Stimulated activated CD4-positive, alpha-beta T cell treated with anti-CD3 and anti-CD28 coated beads, Interleukin-1b, Interleukin-23, amount 100 ng/mL, for 1 hour (primary cell): ENCODE measurements at regions not wholly inside any gene's neighbourhood (a gene's known extent, or its start where the extent isn't known, plus 50 kb on each side); places are given as distances from the start of the nearest gene placed in this dataset.
A peak's percentile ranks its signal among the peaks of the same experiment; 100 is the strongest.

Experiments
- DNase-seq, 2 donors: peaks; one replicate each; pipeline ENCODE4 v3.0.0-alpha.2; 2020; ENCODE audit warnings: low read depth in 2 of 2

GRCh38 chr11:36792996-36793914 lies 195.2 kb upstream of the RAG2 start:
- no peak for DNase-seq

- DNase-seq = no peak
Observed at GRCh38 chr11:36791957-36792356, 193.9 kb upstream of the RAG2 start.

GRCh38 chr11:36790526-36790925 lies 192.5 kb upstream of the RAG2 start:
- no peak for DNase-seq

- no peak for DNase-seq
Observed at GRCh38 chr11:36783808-36784207, 185.8 kb upstream of the RAG2 start.

GRCh38 chr11:36779791-36780190 lies 181.8 kb upstream of the RAG2 start:
- DNase-seq = no peak

GRCh38 chr11:36777311-36777710 lies 179.3 kb upstream of the RAG2 start:
- DNase-seq = no peak

- no peak for DNase-seq
Observed at GRCh38 chr11:36775756-36776155, 177.7 kb upstream of the RAG2 start.

- DNase-seq = no peak
Observed at GRCh38 chr11:36775130-36775529, 177.1 kb upstream of the RAG2 start.

GRCh38 chr11:36774603-36775002 lies 176.6 kb upstream of the RAG2 start:
- DNase-seq = no peak

- no peak for DNase-seq
Observed at GRCh38 chr11:36763187-36763586, 165.2 kb upstream of the RAG2 start.

GRCh38 chr11:36757075-36757474 lies 159.0 kb upstream of the RAG2 start:
- no peak for DNase-seq

- DNase-seq = no peak
Observed at GRCh38 chr11:36753960-36754359, 155.9 kb upstream of the RAG2 start.

- no peak for DNase-seq
Observed at GRCh38 chr11:36751996-36752395, 154.0 kb upstream of the RAG2 start.

GRCh38 chr11:36751335-36751781 lies 153.3 kb upstream of the RAG2 start:
- DNase-seq = no peak

- DNase-seq = no peak
Observed at GRCh38 chr11:36750349-36750748, 152.3 kb upstream of the RAG2 start.

GRCh38 chr11:36748836-36749235 lies 150.8 kb upstream of the RAG2 start:
- no peak for DNase-seq

GRCh38 chr11:36746886-36747710 lies 149.1 kb upstream of the RAG2 start:
- DNase-seq = peak; percentile 41 to 65

GRCh38 chr11:36744375-36745168 lies 146.5 kb upstream of the RAG2 start:
- peak in 1 of 2 donors; percentile 32 for DNase-seq

- no peak for DNase-seq
Observed at GRCh38 chr11:36743039-36743438, 145.0 kb upstream of the RAG2 start.

- DNase-seq = no peak
Observed at GRCh38 chr11:36741515-36741914, 143.5 kb upstream of the RAG2 start.

- no peak for DNase-seq
Observed at GRCh38 chr11:36738292-36738861, 140.3 kb upstream of the RAG2 start.

- DNase-seq = no peak
Observed at GRCh38 chr11:36736103-36736502, 138.1 kb upstream of the RAG2 start.
